AG04449 (cell line): ENCODE measurements at regions not wholly inside any gene's neighbourhood (a gene's known extent, or its start where the extent isn't known, plus 50 kb on each side); places are given as distances from the start of the nearest gene placed in this dataset.

ENCODE experiments used
- CTCF ChIA-PET: fragments of 350-600 bp; formaldehyde crosslinking; extraction: SDS; loops from one replicate; lab custom pipeline; 2021; ENCODE audit warnings: antibody characterized with exemption; lab: Yijun Ruan, JAX
- POLR2A ChIA-PET: fragments of 400-600, 350-600 bp; formaldehyde crosslinking; extraction: SDS; loops from one replicate; lab custom pipeline; 2020; ENCODE audit warnings: antibody characterized with exemption, inconsistent platforms; lab: Yijun Ruan, JAX
- DNase-seq: peaks from one replicate; pipeline ENCODE4 v3.0.0-alpha.2; 2010; ENCODE audit warnings: low read depth, low spot score
- H3K4me3 ChIP-seq: 2 replicates; pipeline ENCODE4 v1.5.1; 2011; ENCODE audit warnings: low read depth, mild to moderate bottlenecking, control low read depth, low read length
- CTCF ChIP-seq: IDR thresholded peaks from one replicate; pipeline ENCODE4 v1.5.1; 2011; ENCODE audit warnings: mild to moderate bottlenecking, moderate library complexity, low read length, control low read depth, inconsistent platforms; ENCODE audit not compliant: insufficient read depth; ENCODE audit errors: missing control alignments

- no peak for TF ChIP-seq CTCF
- no peak overlapping the region for H3K4me3 ChIP-seq
- CTCF ChIA-PET = no interaction called here
- DNase-seq = no peak
- POLR2A ChIA-PET = no interaction called here
Measured at GRCh38 chr11:116145187-116145865, 627.5 kb downstream of the BUD13 start.

DNA sequence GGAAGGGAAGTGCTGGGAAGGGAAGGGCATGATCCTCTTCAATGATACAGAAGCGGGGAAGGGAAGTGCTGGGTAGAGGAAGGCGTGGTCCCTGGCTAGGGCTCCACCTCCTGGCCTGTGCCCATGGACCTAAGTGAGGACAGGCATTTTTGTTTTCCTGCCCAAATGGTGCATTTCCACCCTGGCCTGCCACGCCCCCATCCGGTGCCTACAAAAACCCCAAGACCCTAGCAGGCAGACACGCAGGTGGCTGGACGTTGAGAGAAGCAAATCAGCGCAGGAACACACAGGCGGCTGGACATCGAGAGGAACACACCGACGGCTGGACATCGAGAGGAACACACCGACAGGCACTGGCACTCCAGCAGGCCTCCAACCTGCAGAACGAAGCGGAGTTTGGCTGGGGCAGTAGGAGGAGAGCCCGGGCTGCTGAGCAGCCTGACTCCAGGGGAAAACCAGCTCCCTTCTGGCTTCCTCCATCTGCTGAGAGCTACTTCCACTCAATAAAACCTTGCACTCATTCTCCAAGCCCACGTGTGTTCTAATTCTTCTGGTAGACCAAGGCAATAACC lies 628.3 kb downstream of the BUD13 start:
- POLR2A ChIA-PET = no interaction called here
- no peak for DNase-seq
- CTCF ChIA-PET = no interaction called here
- no peak for TF ChIP-seq CTCF
- no peak overlapping the region for H3K4me3 ChIP-seq

DNA sequence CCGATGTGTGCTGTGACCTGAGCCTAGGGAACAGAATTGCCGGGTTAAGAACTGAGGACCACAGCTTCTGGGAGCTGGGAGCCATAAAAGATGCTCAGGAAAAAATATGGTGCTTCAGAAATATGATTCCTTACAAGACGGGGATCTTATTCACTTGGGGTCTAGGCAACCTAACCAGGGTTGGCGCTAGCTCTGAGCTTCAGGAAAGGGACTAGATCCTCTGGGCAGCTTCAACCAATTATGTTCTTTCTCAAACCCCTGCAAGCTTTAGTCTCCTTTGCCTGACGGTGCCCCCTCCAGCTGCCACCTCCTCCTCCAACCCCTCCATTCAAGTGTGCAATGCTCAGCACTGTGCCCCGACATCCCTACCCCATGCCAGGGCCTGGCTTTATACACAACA lies 634.1 kb upstream of the CADM1 start:
- ChIA-PET POLR2A (no interaction called here), CTCF (no interaction called here)
- no peak overlapping the region for H3K4me3 ChIP-seq
- DNase-seq = no peak
- TF ChIP-seq CTCF = no peak

GRCh38 chr11:116137753-116138152 lies 633.5 kb upstream of the CADM1 start:
- no peak for DNase-seq
- ChIA-PET CTCF (no interaction called here), POLR2A (no interaction called here)
- no peak overlapping the region for H3K4me3 ChIP-seq
- TF ChIP-seq CTCF = no peak

DNA sequence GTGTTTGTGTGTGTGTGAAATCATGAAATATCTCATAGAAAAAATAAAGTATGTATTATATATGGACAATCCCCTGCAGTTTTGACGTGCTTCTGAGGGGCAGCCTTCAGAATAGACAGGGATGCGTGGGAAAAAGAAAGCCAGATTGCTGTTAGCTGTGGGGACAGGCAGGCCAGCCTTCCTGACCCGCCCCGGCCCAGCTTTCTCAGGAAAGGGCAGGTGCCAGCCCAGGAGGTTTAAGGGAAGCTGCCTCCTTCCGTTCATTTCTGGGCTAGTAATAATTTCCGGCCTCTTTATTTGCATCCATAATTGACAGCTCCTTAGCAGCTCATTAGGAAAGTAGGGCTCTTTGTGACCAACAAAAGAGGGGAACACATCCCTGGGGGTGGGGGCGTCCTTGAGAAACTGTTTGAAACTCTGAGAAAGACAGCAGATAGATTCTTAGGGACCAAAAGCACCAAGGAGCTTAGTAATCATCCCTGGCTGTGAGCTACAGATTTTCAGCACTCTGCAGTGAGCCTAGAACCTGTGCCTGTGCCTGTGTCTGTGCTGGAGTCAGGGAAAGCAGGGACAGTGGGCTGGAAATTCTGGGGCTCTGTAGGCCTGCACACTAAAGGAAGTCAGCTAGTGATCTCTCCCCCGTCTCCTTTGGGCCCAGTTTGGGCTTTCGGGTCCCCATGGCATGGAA lies 632.9 kb upstream of the CADM1 start:
- no peak overlapping the region for H3K4me3 ChIP-seq
- ChIA-PET POLR2A (no interaction called here), CTCF (no interaction called here)
- no peak for DNase-seq
- no peak for TF ChIP-seq CTCF

DNA sequence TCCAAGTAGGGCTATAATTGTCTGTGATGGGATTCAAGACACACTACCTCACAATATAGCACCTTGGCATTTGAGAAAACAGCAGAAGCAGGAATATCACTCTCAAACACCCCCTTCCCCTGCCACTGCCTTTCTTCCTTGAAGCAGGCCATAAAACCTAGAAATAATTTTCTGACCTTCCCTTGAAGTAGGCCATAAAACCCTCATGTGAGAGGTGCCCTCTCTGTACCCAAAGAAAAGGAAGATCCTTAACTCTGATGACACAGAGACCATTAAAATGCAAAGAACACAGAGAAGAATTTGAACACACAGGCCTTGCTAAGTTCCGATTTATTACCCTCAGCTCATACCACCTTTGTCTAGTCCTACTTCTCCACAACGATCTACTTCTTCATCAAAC lies 631.7 kb upstream of the CADM1 start:
- no peak for DNase-seq
- no peak overlapping the region for H3K4me3 ChIP-seq
- POLR2A ChIA-PET = no interaction called here
- CTCF ChIA-PET = no interaction called here
- no peak for TF ChIP-seq CTCF
